ENCODE measurements at regions not wholly inside any gene's neighbourhood (a gene's known extent, or its start where the extent isn't known, plus 50 kb on each side); places are given as distances from the start of the nearest gene placed in this dataset.

GRCh38 chr2:215793747-215794595 is 219.4 kb downstream of the MREG start (continued):
- TF ChIP-seq CREB3 (tag; conservative IDR thresholded peaks at IDR 0.05; ENCODE audit: low read depth): peak; percentile 30; the same call in 1 of the 2 replicates
- no peak for TF ChIP-seq NR2C2 (CRISPR knock-in tag; IDR thresholded peaks at IDR 0.05)
- peak; percentile 39; the same call in 1 of the 2 replicates for TF ChIP-seq NR2C2 (tag; IDR thresholded peaks at IDR 0.05)
- TF ChIP-seq TFAP4 (CRISPR knock-in tag; IDR thresholded peaks at IDR 0.05; ENCODE audit: borderline replicate concordance): no peak
- no peak for TF ChIP-seq KLF1 (tag; IDR thresholded peaks at IDR 0.05)
- no peak for TF ChIP-seq ZNF75A (CRISPR knock-in tag; IDR thresholded peaks at IDR 0.05)
- no peak for TF ChIP-seq ZNF707 (CRISPR knock-in tag; conservative IDR thresholded peaks at IDR 0.05)
- TF ChIP-seq RBM34 (IDR thresholded peaks at IDR 0.05; ENCODE audit: borderline replicate concordance, insufficient read depth, low read length): no peak
- TF ChIP-seq POLR3G (IDR thresholded peaks at IDR 0.05; ENCODE audit: extremely low read depth, insufficient read length, insufficient replicate concordance): no peak
- no peak for TF ChIP-seq E2F1 (CRISPR knock-in tag; IDR thresholded peaks at IDR 0.05)
- TF ChIP-seq ATF1 (CRISPR knock-in tag; IDR thresholded peaks at IDR 0.05): no peak
- peak; percentile 61 for TF ChIP-seq ATF1 (tag; IDR thresholded peaks at IDR 0.05)
- TF ChIP-seq ZNF518B (CRISPR knock-in tag; IDR thresholded peaks at IDR 0.05): no peak
- TF ChIP-seq ZBED1 (IDR thresholded peaks at IDR 0.05): no peak
- peak; percentile 80 for TF ChIP-seq C11orf30 (IDR thresholded peaks at IDR 0.05; ENCODE audit: low read depth)
- TF ChIP-seq RNF2 (IDR thresholded peaks at IDR 0.05): peak; percentile 84
- no peak for TF ChIP-seq MAX (CRISPR knock-in tag; IDR thresholded peaks at IDR 0.05)
- no peak for TF ChIP-seq SRSF3 (IDR thresholded peaks at IDR 0.05; ENCODE audit: insufficient read depth, low read length)
- no peak for TF ChIP-seq BRD9 (IDR thresholded peaks at IDR 0.05; ENCODE audit: low read depth, partially characterized antibody)
- TF ChIP-seq MCM7 (IDR thresholded peaks at IDR 0.05): no peak
